Panc1 (cell line): ENCODE measurements at regions not wholly inside any gene's neighbourhood (a gene's known extent, or its start where the extent isn't known, plus 50 kb on each side); places are given as distances from the start of the nearest gene placed in this dataset.

Source experiments
- ATAC-seq: fragments of 200-7000 bp; cut with Tn5 transposase; 2 replicates; pipeline ENCODE4 v1.9.1; 2020; ENCODE audit warnings: mild to moderate bottlenecking, moderate library complexity
- BruUV-seq: library from RNA; stranded (reverse); fragments of 400-500 nt; replicated peaks from 2 replicates; lab custom pipeline; 2021; lab: Mats Ljungman, UMichigan
- CTCF ChIA-PET: fragments of 300-600 bp; sonication (Branson Sonifier 250); formaldehyde crosslinking; loops from one replicate; lab custom pipeline; 2022; ENCODE audit warnings: antibody characterized with exemption; lab: Charles Lee
- POLR2A ChIA-PET: fragments of 300-600 bp; sonication (Branson Sonifier 250); formaldehyde crosslinking; loops from one replicate; lab custom pipeline; 2022; ENCODE audit warnings: antibody characterized with exemption; lab: Charles Lee
- DNase-seq: peaks from one replicate; pipeline ENCODE4 v3.0.0-alpha.2; 2010; ENCODE audit warnings: low read depth, low spot score
- H3K27ac ChIP-seq: 2 replicates; pipeline ENCODE4 v1.5.1; 2011; ENCODE audit warnings: mild to moderate bottlenecking, low read length, inconsistent platforms
- H3K27me3 ChIP-seq: fragments of 200-500 bp; sonication (Bioruptor generic); 2 replicates; pipeline ENCODE4 v1.6.0; 2014; ENCODE audit warnings: low read length, inconsistent platforms; ENCODE audit not compliant: control insufficient read depth, insufficient read depth
- H3K36me3 ChIP-seq: fragments of 200-500 bp; sonication (Bioruptor generic); 2 replicates; pipeline ENCODE4 v1.5.1; 2014; ENCODE audit warnings: inconsistent platforms, mild to moderate bottlenecking, low read length, moderate library complexity; ENCODE audit not compliant: control insufficient read depth, insufficient read depth
- H3K4me1 ChIP-seq: 2 replicates; pipeline ENCODE4 v1.5.1; 2011; ENCODE audit warnings: inconsistent platforms, mild to moderate bottlenecking, low read length, moderate library complexity; ENCODE audit not compliant: control insufficient read depth, insufficient read depth
- H3K4me3 ChIP-seq, 2 experiments: 2 replicates each; pipeline ENCODE4 v1.5.1; 2011 to 2012; ENCODE audit warnings: low read depth in 2 of 2, low read length in 2 of 2, mild to moderate bottlenecking in 2 of 2, inconsistent platforms in 1 of 2, moderate library complexity in 1 of 2
- H3K9me3 ChIP-seq: fragments of 200-500 bp; sonication (Bioruptor generic); 2 replicates; pipeline ENCODE4 v1.5.1; 2014; ENCODE audit warnings: low read depth, mild to moderate bottlenecking, inconsistent platforms, low read length, moderate library complexity; ENCODE audit not compliant: control insufficient read depth, insufficient read depth
- POLR2AphosphoS5 ChIP-seq: IDR thresholded peaks from 2 replicates; pipeline ENCODE4 v1.6.1; 2012; ENCODE audit warnings: mild to moderate bottlenecking, low read depth, low read length, moderate library complexity
- REST ChIP-seq, 2 experiments: IDR thresholded peaks; 2 replicates each; pipeline ENCODE4 v1.6.1; 2011 to 2012; ENCODE audit warnings: low read depth in 2 of 2, control low read depth in 1 of 2, low read length in 1 of 2, mild to moderate bottlenecking in 1 of 2, moderate library complexity in 1 of 2; ENCODE audit not compliant: insufficient read depth in 1 of 2
- SIN3A ChIP-seq: IDR thresholded peaks from 2 replicates; pipeline ENCODE4 v1.6.1; 2012; ENCODE audit warnings: low read depth, mild to moderate bottlenecking, low read length, moderate library complexity, borderline replicate concordance; ENCODE audit not compliant: insufficient read depth
- TCF7L2 ChIP-seq: IDR thresholded peaks from 2 replicates; pipeline ENCODE4 v1.6.1; 2011; ENCODE audit warnings: mild to moderate bottlenecking, low read depth, low read length, inconsistent platforms
- in situ Hi-C: cut with HindIII; loops from 2 replicates; pipeline ENCODE4 v1.10.0; 2016; ENCODE audit warnings: low sequenced_read_pairs, low pct_unique_long_range_greater_than_20kb
- intact Hi-C: fragments of 100-400 bp; cut with micrococcal nuclease; formaldehyde crosslinking; loops from one replicate; pipeline ENCODE4 v1.10.0; 2022; ENCODE audit not compliant: unreplicated experiment
- TF ChIP-seq, protein P1 (sequence below): fragments of 450-650 bp; IDR thresholded peaks from 2 replicates; pipeline ENCODE4 v1.5.1; 2017; ENCODE audit warnings: mild to moderate bottlenecking

GRCh38 chr12:107503129-107503855, 182.3 kb upstream of the PWP1 start:
- intact Hi-C loops: no loop called here
- POLR2A ChIA-PET: no interaction called here

DNA sequence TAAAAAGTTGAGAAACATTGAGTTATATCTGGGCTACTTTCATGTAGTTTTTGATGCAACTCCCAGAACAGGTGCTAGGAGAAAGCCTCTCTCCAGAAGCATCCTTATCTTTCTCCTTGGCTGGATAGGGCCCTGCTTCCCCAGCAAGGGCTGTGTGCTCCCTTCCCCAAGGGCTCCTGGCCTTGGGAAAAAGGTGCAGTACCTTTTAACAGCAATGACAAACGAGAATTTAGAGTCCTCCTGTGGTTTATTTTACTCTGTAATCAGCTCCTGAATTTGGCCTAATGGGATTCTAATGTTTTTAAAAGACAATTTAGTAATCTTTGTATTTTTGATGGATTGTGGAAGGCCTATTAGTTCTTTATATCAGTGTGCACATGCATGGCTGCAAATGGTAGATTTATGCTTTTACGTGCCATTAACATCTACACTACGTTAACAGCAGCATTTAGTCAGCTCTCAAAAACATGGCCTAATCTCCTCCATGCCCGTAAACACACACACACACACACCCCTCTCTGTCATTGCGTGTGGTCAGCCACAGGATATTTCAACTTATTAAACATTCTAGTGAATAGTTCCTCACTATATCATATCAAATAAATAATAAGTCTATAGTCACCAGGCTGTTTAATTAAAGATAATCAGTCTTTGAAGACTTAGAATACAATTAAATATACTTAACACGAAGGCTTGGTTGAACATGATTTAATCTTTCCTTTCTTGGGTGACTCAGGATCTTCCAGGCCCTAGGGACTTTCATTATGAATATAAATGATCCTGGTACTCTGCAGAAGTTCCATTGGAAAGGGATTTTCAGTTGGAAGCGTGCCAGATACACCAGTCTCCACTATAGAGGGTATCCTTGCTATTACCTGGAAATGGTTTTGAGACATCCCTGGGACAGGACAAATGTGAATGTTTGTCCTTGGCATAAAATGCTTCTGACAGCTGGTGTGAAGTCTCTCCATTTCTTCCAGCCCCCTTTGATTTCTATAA, 181.4 kb upstream of the PWP1 start:
- Histone ChIP-seq H3K27ac (no peak overlapping the region), H3K9me3 (no peaks in the 10 kb centered on the region), H3K4me3 (no peak overlapping the region), H3K36me3 (no peaks in the 10 kb centered on the region), H3K4me1 (no peaks in the 10 kb centered on the region), H3K27me3 (no peaks in the 10 kb centered on the region; the same call in 1 of the 2 replicates)
- no peak for DNase-seq
- BruUV-seq: no TSS peak
- no peak for ATAC-seq
- intact Hi-C loops (no loop called here), in situ Hi-C loops (no loop called here)
- CTCF ChIA-PET: no interaction called here
- POLR2A ChIA-PET: no interaction called here
- TF ChIP-seq POLR2AphosphoS5: no peak
- TF ChIP-seq, protein P1, sequence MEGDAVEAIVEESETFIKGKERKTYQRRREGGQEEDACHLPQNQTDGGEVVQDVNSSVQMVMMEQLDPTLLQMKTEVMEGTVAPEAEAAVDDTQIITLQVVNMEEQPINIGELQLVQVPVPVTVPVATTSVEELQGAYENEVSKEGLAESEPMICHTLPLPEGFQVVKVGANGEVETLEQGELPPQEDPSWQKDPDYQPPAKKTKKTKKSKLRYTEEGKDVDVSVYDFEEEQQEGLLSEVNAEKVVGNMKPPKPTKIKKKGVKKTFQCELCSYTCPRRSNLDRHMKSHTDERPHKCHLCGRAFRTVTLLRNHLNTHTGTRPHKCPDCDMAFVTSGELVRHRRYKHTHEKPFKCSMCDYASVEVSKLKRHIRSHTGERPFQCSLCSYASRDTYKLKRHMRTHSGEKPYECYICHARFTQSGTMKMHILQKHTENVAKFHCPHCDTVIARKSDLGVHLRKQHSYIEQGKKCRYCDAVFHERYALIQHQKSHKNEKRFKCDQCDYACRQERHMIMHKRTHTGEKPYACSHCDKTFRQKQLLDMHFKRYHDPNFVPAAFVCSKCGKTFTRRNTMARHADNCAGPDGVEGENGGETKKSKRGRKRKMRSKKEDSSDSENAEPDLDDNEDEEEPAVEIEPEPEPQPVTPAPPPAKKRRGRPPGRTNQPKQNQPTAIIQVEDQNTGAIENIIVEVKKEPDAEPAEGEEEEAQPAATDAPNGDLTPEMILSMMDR: no peak
- no peak for TF ChIP-seq REST (IDR thresholded peaks at IDR 0.05; ENCODE audit: insufficient read depth in 1 of 2, low read depth in 2 of 2, low read length in 1 of 2)
- no peak for TF ChIP-seq SIN3A

More at GRCh38 chr12:107503129-107503855, 182.3 kb upstream of the PWP1 start:
- in situ Hi-C loops: no loop called here
- Histone ChIP-seq H3K36me3 (no peaks in the 10 kb centered on the region), H3K27me3 (no peaks in the 10 kb centered on the region; the same call in 1 of the 2 replicates), H3K4me3 (no peak overlapping the region), H3K9me3 (no peaks in the 10 kb centered on the region), H3K4me1 (no peaks in the 10 kb centered on the region), H3K27ac (no peak overlapping the region)
- ATAC-seq (no peak), DNase-seq (no peak)
- CTCF ChIA-PET: no interaction called here
- TF ChIP-seq SIN3A: no peak
- TF ChIP-seq TCF7L2: no peak
- no peak for TF ChIP-seq POLR2AphosphoS5
- TF ChIP-seq, protein P1: no peak
- TF ChIP-seq REST (IDR thresholded peaks at IDR 0.05; ENCODE audit: insufficient read depth in 1 of 2, low read depth in 2 of 2, low read length in 1 of 2): no peak
- BruUV-seq: no TSS peak
